ENCODE measurements at regions not wholly inside any gene's neighbourhood (a gene's known extent, or its start where the extent isn't known, plus 50 kb on each side); places are given as distances from the start of the nearest gene placed in this dataset.

GRCh38 chr1:178625695-178626094, 99.3 kb upstream of the RALGPS2 start:
- peaks cover 14% of the 10 kb centered on the region for H3K4me1 ChIP-seq
- H3K27ac ChIP-seq, result no peak overlapping the region
- Mint-ChIP-seq H3K36me3 (peaks cover 12% of the 10 kb centered on the region), H3K4me1 (peaks cover 31% of the 10 kb centered on the region), H3K27me3 (ENCODE audit: insufficient read depth, low read depth) (peaks cover 2% of the 10 kb centered on the region), H3K27ac (peak overlapping the region; percentile 12), H3K4me3 (no peak overlapping the region), H3K9me3 (peaks cover 5% of the 10 kb centered on the region)
- no peaks in the 10 kb centered on the region for H3K9me3 ChIP-seq (ENCODE audit: low read depth)
- DNase-seq (ENCODE audit: low spot score), result no peak
- H3K4me3 ChIP-seq, result no peak overlapping the region
- no peak overlapping the region for H3K9ac ChIP-seq
- no peaks in the 10 kb centered on the region for H3K36me3 ChIP-seq
- H3K27me3 ChIP-seq, result no peaks in the 10 kb centered on the region
- H3K79me2 ChIP-seq (ENCODE audit: low read depth), result no peaks in the 10 kb centered on the region
- no peaks in the 10 kb centered on the region for H4K20me1 ChIP-seq (ENCODE audit: low read depth)
- H2AFZ ChIP-seq (replicated peaks), result no peak overlapping the region
- TF ChIP-seq EZH2phosphoT487 (IDR thresholded peaks at IDR 0.05) (no peak), CTCF (IDR thresholded peaks at IDR 0.05) (no peak), EZH2 (IDR thresholded peaks at IDR 0.05) (no peak)
- H3K4me2 ChIP-seq, result no peak overlapping the region
- peaks cover 18% of the 10 kb centered on the region for H3F3A ChIP-seq (ENCODE audit: low read depth)

- no peak overlapping the region for H2AFZ ChIP-seq (replicated peaks)
- peaks cover 5% of the 10 kb centered on the region for H3K9me3 Mint-ChIP-seq
- H3K79me2 ChIP-seq (ENCODE audit: low read depth), result no peaks in the 10 kb centered on the region
Measured at GRCh38 chr1:178627037-178627436, 98.0 kb upstream of the RALGPS2 start.

GRCh38 chr1:178628637-178629251, 96.3 kb upstream of the RALGPS2 start:
- Histone ChIP-seq H3K4me2 (peak overlapping the region; percentile 16), H3K4me3 (no peak overlapping the region), H3K4me1 (peaks cover 14% of the 10 kb centered on the region), H2AFZ (replicated peaks) (no peak overlapping the region), H3K9me3 (ENCODE audit: low read depth) (no peaks in the 10 kb centered on the region), H3F3A (ENCODE audit: low read depth) (peaks cover 18% of the 10 kb centered on the region), H3K79me2 (ENCODE audit: low read depth) (no peaks in the 10 kb centered on the region), H3K36me3 (no peaks in the 10 kb centered on the region), H4K20me1 (ENCODE audit: low read depth) (no peaks in the 10 kb centered on the region), H3K27me3 (no peaks in the 10 kb centered on the region), H3K27ac (peak overlapping the region; percentile 55), H3K9ac (no peak overlapping the region)
- peaks cover 31% of the 10 kb centered on the region for H3K4me1 Mint-ChIP-seq
- no peak overlapping the region for H3K4me3 Mint-ChIP-seq
- H3K9me3 Mint-ChIP-seq, result peaks cover 2% of the 10 kb centered on the region
- DNase-seq (ENCODE audit: low spot score), result no peak
- peaks cover 2% of the 10 kb centered on the region for H3K27me3 Mint-ChIP-seq (ENCODE audit: insufficient read depth, low read depth)
- peaks cover 2% of the 10 kb centered on the region for H3K36me3 Mint-ChIP-seq
- no peak for TF ChIP-seq CTCF (IDR thresholded peaks at IDR 0.05)
- TF ChIP-seq EZH2 (IDR thresholded peaks at IDR 0.05), result no peak
- no peak for TF ChIP-seq EZH2phosphoT487 (IDR thresholded peaks at IDR 0.05)
- H3K27ac Mint-ChIP-seq, result peak overlapping the region; percentile 9

More at GRCh38 chr1:178627037-178627436, 98.0 kb upstream of the RALGPS2 start:
- Histone ChIP-seq H3K9ac (no peak overlapping the region), H3F3A (ENCODE audit: low read depth) (peaks cover 18% of the 10 kb centered on the region), H3K27ac (no peak overlapping the region), H3K27me3 (no peaks in the 10 kb centered on the region), H3K9me3 (ENCODE audit: low read depth) (no peaks in the 10 kb centered on the region), H3K4me1 (peaks cover 14% of the 10 kb centered on the region), H4K20me1 (ENCODE audit: low read depth) (no peaks in the 10 kb centered on the region), H3K4me3 (no peak overlapping the region), H3K36me3 (no peaks in the 10 kb centered on the region), H3K4me2 (no peak overlapping the region)
- Mint-ChIP-seq H3K4me3 (no peak overlapping the region), H3K4me1 (peaks cover 31% of the 10 kb centered on the region), H3K27ac (no peak overlapping the region), H3K27me3 (ENCODE audit: insufficient read depth, low read depth) (peaks cover 2% of the 10 kb centered on the region), H3K36me3 (peaks cover 4% of the 10 kb centered on the region)
- TF ChIP-seq CTCF (IDR thresholded peaks at IDR 0.05) (no peak), EZH2phosphoT487 (IDR thresholded peaks at IDR 0.05) (no peak), EZH2 (IDR thresholded peaks at IDR 0.05) (no peak)
- DNase-seq (ENCODE audit: low spot score), result no peak
